B cell (primary cell): ENCODE measurements at regions not wholly inside any gene's neighbourhood (a gene's known extent, or its start where the extent isn't known, plus 50 kb on each side); places are given as distances from the start of the nearest gene placed in this dataset.

Source experiments
- ATAC-seq: fragments of 200-7000 bp; cut with Tn5 transposase; one replicate; pipeline ENCODE4 v1.10.0; 2021; ENCODE audit warnings: low read depth, mild to moderate bottlenecking, moderate number of reproducible peaks, moderate library complexity
- CTCF ChIA-PET: fragments of 350-600 bp; sonication (Branson Sonifier 250); formaldehyde crosslinking; loops from one replicate; lab custom pipeline; 2021; ENCODE audit warnings: antibody characterized with exemption, inconsistent platforms; lab: Charles Lee
- POLR2A ChIA-PET: fragments of 350-600 bp; sonication (Branson Sonifier 250); formaldehyde crosslinking; loops from one replicate; lab custom pipeline; 2021; ENCODE audit warnings: antibody characterized with exemption; lab: Charles Lee
- DNase-seq: peaks from one replicate; pipeline ENCODE4 v3.0.0; 2013
- H2AFZ ChIP-seq: 2 replicates; pipeline ENCODE4 v1.6.1; 2012; ENCODE audit warnings: mild to moderate bottlenecking, low read depth, low read length; ENCODE audit not compliant: insufficient read depth, poor library complexity, severe bottlenecking
- H3K27ac ChIP-seq, 2 donors: 1 replicate in 1 of 2; 2 replicates in 1 of 2; pipeline ENCODE4 v1.5.1; 2012 to 2013; ENCODE audit warnings: low read length in 2 of 2, mild to moderate bottlenecking in 2 of 2, moderate library complexity in 1 of 2
- H3K27me3 ChIP-seq, 4 experiments: fragments of 200-600 bp in 1 of 4; sonication (generic) in 1 of 4; replicated peaks in 1 of 4; 1 replicate in 2 of 4; 2 replicates in 2 of 4; pipeline versions ENCODE4 v1.6.1 to v1.7.0; 2013 to 2016; ENCODE audit warnings: low read length in 3 of 4, mild to moderate bottlenecking in 2 of 4, mixed read lengths in 1 of 4, moderate library complexity in 1 of 4; ENCODE audit not compliant: insufficient read depth in 4 of 4, control insufficient read depth in 3 of 4; ENCODE audit errors: control extremely low read depth in 1 of 4
- H3K36me3 ChIP-seq, 2 experiments: replicated peaks in 1 of 2; 1 replicate in 1 of 2; 2 replicates in 1 of 2; pipeline versions ENCODE4 v1.6.1 to v1.7.1; 2013; ENCODE audit warnings: low read length in 1 of 2; ENCODE audit not compliant: insufficient read depth in 2 of 2, control insufficient read depth in 1 of 2; ENCODE audit errors: control extremely low read depth in 1 of 2, extremely low read depth in 1 of 2
- H3K4me1 ChIP-seq, 2 donors: fragments of 200-600 bp in 1 of 2; sonication (generic) in 1 of 2; 1 replicate in 1 of 2; 2 replicates in 1 of 2; pipeline versions ENCODE4 v1.5.1 to v1.6.1; 2013 to 2017; ENCODE audit warnings: low read length in 2 of 2; ENCODE audit not compliant: control insufficient read depth in 2 of 2, insufficient read depth in 2 of 2
- H3K4me2 ChIP-seq: replicated peaks from 2 replicates; pipeline ENCODE3; 2012; ENCODE audit warnings: mild to moderate bottlenecking, low read depth, low read length; ENCODE audit not compliant: poor library complexity, severe bottlenecking
- H3K4me3 ChIP-seq, 5 experiments: fragments of 200-600 bp in 1 of 5; sonication (generic) in 1 of 5; 1 replicate in 3 of 5; 2 replicates in 2 of 5; pipeline versions ENCODE4 v1.5.1 to v1.7.0; 2011 to 2016; ENCODE audit warnings: low read length in 4 of 5, mild to moderate bottlenecking in 4 of 5, low read depth in 2 of 5, control low read depth in 1 of 5, moderate library complexity in 1 of 5; ENCODE audit not compliant: insufficient read depth in 1 of 5; ENCODE audit errors: control extremely low read depth in 1 of 5, extremely low read depth in 1 of 5
- H3K79me2 ChIP-seq: fragments of 200-600 bp; sonication (generic); one replicate; pipeline ENCODE4 v1.6.0; 2016; ENCODE audit warnings: low read length; ENCODE audit not compliant: control insufficient read depth, insufficient read depth
- H3K9ac ChIP-seq: fragments of 200-600 bp; sonication (generic); 2 replicates; pipeline ENCODE4 v1.6.1; 2017; ENCODE audit warnings: mild to moderate bottlenecking, low read length, moderate library complexity
- H3K9me3 ChIP-seq, 3 donors: one replicate each; pipeline versions ENCODE4 v1.6.1 to v1.7.1; 2013; ENCODE audit warnings: low read length in 2 of 3; ENCODE audit not compliant: control insufficient read depth in 2 of 3, insufficient read depth in 1 of 3; ENCODE audit errors: control extremely low read depth in 1 of 3
- H4K20me1 ChIP-seq: 2 replicates; pipeline ENCODE4 v1.6.0; 2012; ENCODE audit warnings: mild to moderate bottlenecking, low read length; ENCODE audit not compliant: insufficient read depth, control insufficient read depth, poor library complexity, severe bottlenecking
- H3K27ac Mint-ChIP-seq: one replicate; pipeline ENCODE4 v1.8.0; 2021; ENCODE audit warnings: mixed read lengths
- H3K27me3 Mint-ChIP-seq: one replicate; pipeline ENCODE4 v1.8.0; 2021; ENCODE audit warnings: mixed read lengths
- H3K4me1 Mint-ChIP-seq: one replicate; pipeline ENCODE4 v1.8.0; 2021; ENCODE audit warnings: mixed read lengths
- H3K4me3 Mint-ChIP-seq: one replicate; pipeline ENCODE4 v1.8.0; 2021; ENCODE audit warnings: mixed read lengths
- H3K9me3 Mint-ChIP-seq: one replicate; pipeline ENCODE4 v1.8.0; 2022; ENCODE audit warnings: mixed read lengths; ENCODE audit not compliant: insufficient read depth
- EZH2 ChIP-seq: IDR thresholded peaks from 2 replicates; pipeline ENCODE4 v1.6.1; 2012; ENCODE audit warnings: borderline replicate concordance, low read depth, mild to moderate bottlenecking, moderate library complexity, low read length; ENCODE audit not compliant: insufficient read depth, poor library complexity, severe bottlenecking
- WGBS: methylation state at CpG from one replicate; pipeline ENCODE4 v1.1.5; 2013; ENCODE audit warnings: missing lambda C conversion rate; ENCODE audit not compliant: insufficient coverage; 5-methylcytosine and 5-hydroxymethylcytosine counted together
- intact Hi-C: fragments of 100-400 bp; cut with micrococcal nuclease; formaldehyde crosslinking; loops from one replicate; pipeline ENCODE4 v1.10.0; 2022
- TF ChIP-seq, protein P1 (sequence below): fragments of 200-600 bp; IDR thresholded peaks from one replicate; pipeline ENCODE4 v1.8.0; 2022; ENCODE audit warnings: antibody characterized with exemption, mild to moderate bottlenecking

DNA sequence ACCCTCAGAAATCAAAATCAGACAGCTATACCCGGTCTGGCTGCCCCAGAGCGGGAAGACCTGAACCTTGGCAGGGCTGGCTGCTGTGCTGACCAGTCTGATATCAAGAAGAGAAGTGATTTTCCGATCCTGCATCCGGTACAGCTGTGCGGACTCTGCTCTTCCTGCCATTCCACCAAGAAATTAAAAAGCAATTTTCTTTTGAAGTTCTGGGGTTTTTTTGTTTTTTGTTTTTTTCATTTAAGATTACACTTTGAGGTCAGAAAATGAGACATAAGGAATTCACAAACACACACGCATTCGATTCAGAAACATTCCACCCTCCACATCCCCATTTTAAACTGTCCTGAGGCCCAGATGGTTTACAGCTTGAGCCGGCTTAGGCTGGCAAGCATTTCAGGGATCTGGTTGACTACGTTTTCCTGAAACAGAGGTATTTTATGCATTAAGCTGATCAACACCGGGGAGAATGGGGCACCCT lies 156.5 kb downstream of the COL6A3 start:
- H3K4me2 ChIP-seq, result no peak overlapping the region
- H3K36me3 ChIP-seq, result no peaks in the 10 kb centered on the region
- no peaks in the 10 kb centered on the region for H4K20me1 ChIP-seq
- Mint-ChIP-seq H3K4me3 (no peak overlapping the region), H3K27ac (no peak overlapping the region), H3K27me3 (peaks cover 30% of the 10 kb centered on the region), H3K9me3 (no peaks in the 10 kb centered on the region), H3K4me1 (no peaks in the 10 kb centered on the region)
- 14% methylated on average over 5 of the region's 10 CpGs for WGBS
- intact Hi-C loops, result no loop called here
- POLR2A ChIA-PET, result no interaction called here
- H3K27ac ChIP-seq, result no peak overlapping the region
- H2AFZ ChIP-seq, result no peak overlapping the region
- no peaks in the 10 kb centered on the region for H3K79me2 ChIP-seq
- H3K27me3 ChIP-seq, result no peaks in the 10 kb centered on the region
- CTCF ChIA-PET, result no interaction called here
- DNase-seq (no peak), ATAC-seq (no peak)
- H3K9me3 ChIP-seq, result peaks cover 0 to 3% (median 0%) of the 10 kb centered on the region in 3 donors
- no peak overlapping the region for H3K4me3 ChIP-seq
- no peaks in the 10 kb centered on the region for H3K4me1 ChIP-seq
- H3K9ac ChIP-seq, result no peak overlapping the region
- no peak for TF ChIP-seq EZH2
- TF ChIP-seq, protein P1, sequence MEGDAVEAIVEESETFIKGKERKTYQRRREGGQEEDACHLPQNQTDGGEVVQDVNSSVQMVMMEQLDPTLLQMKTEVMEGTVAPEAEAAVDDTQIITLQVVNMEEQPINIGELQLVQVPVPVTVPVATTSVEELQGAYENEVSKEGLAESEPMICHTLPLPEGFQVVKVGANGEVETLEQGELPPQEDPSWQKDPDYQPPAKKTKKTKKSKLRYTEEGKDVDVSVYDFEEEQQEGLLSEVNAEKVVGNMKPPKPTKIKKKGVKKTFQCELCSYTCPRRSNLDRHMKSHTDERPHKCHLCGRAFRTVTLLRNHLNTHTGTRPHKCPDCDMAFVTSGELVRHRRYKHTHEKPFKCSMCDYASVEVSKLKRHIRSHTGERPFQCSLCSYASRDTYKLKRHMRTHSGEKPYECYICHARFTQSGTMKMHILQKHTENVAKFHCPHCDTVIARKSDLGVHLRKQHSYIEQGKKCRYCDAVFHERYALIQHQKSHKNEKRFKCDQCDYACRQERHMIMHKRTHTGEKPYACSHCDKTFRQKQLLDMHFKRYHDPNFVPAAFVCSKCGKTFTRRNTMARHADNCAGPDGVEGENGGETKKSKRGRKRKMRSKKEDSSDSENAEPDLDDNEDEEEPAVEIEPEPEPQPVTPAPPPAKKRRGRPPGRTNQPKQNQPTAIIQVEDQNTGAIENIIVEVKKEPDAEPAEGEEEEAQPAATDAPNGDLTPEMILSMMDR, result no peak

DNA sequence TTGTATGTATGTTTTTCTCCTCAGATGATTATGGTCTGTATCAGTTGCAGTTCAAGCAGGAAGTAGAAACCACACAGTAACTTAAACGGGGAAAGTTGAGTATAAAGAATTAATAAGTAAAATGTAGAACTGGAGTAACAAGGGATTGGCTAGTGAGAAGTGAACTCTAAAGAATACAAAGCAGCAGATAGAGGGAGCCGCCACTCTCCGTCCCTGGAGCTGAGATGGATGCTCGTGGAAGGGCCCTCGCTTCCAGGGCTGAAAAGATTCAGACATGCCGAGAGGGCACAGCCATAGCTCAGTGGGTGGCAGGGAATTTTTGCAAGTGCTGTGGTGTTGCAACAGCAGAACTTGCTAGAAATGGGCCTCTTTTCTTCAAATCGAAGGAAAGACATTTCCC lies 155.8 kb downstream of the COL6A3 start:
- ChIA-PET POLR2A (no interaction called here), CTCF (no interaction called here)
- no peaks in the 10 kb centered on the region for H3K79me2 ChIP-seq
- H3K4me3 ChIP-seq, result no peak overlapping the region
- no peaks in the 10 kb centered on the region for H3K36me3 ChIP-seq
- H3K27me3 ChIP-seq, result no peaks in the 10 kb centered on the region
- H3K4me2 ChIP-seq, result no peak overlapping the region
- no peaks in the 10 kb centered on the region for H4K20me1 ChIP-seq
- H3K9ac ChIP-seq, result no peak overlapping the region
- no peaks in the 10 kb centered on the region for H3K4me1 ChIP-seq
- intact Hi-C loops, result no loop called here
- ATAC-seq, result no peak
- Mint-ChIP-seq H3K4me3 (no peak overlapping the region), H3K4me1 (no peaks in the 10 kb centered on the region), H3K9me3 (no peaks in the 10 kb centered on the region), H3K27ac (no peak overlapping the region), H3K27me3 (peaks cover 29% of the 10 kb centered on the region)
- no peak for TF ChIP-seq EZH2
- TF ChIP-seq, protein P1, result no peak
- no peak overlapping the region for H3K27ac ChIP-seq
- H3K9me3 ChIP-seq, result peaks cover 0 to 3% (median 0%) of the 10 kb centered on the region in 3 donors
- H2AFZ ChIP-seq, result no peak overlapping the region
- no peak for DNase-seq
- 40% methylated on average over 4 of the region's 7 CpGs for WGBS
